ENCODE measurements at regions not wholly inside any gene's neighbourhood (a gene's known extent, or its start where the extent isn't known, plus 50 kb on each side); places are given as distances from the start of the nearest gene placed in this dataset.

GRCh38 chr16:60110531-60110930, 1376.4 kb upstream of the GOT2 start:
- TF ChIP-seq CTCF (IDR thresholded peaks at IDR 0.05), result no peak
- TF ChIP-seq POLR2A (IDR thresholded peaks at IDR 0.05), result no peak
- DNase-seq (no peak), ATAC-seq (no peak)
- H3K27me3 ChIP-seq, result no peaks in the 10 kb centered on the region
- intact Hi-C loops (cut with DNase I), result no loop called here
- H3K4me1 ChIP-seq, result no peaks in the 10 kb centered on the region
- H3K36me3 ChIP-seq (replicated peaks in 1 of 2; ENCODE audit: insufficient read depth in 1 of 2, low read depth in 2 of 2), result no peaks in the 10 kb centered on the region
- no peaks in the 10 kb centered on the region for H3K9me3 ChIP-seq
- 47 to 48% methylated on average over 2 of the region's 2 CpGs for WGBS, 2 donors
- no peak overlapping the region for H3K4me3 ChIP-seq
- H3K27ac ChIP-seq, result no peak overlapping the region

- Histone ChIP-seq H3K4me3 (no peak overlapping the region), H3K27me3 (no peaks in the 10 kb centered on the region), H3K27ac (no peak overlapping the region), H3K4me1 (no peaks in the 10 kb centered on the region), H3K36me3 (replicated peaks in 1 of 2; ENCODE audit: insufficient read depth in 1 of 2, low read depth in 2 of 2) (no peaks in the 10 kb centered on the region), H3K9me3 (no peaks in the 10 kb centered on the region)
- intact Hi-C loops (cut with DNase I), result no loop called here
- no peak for DNase-seq
- TF ChIP-seq POLR2A (IDR thresholded peaks at IDR 0.05), result no peak
- TF ChIP-seq CTCF (IDR thresholded peaks at IDR 0.05), result no peak
- WGBS, 2 donors, result 55 to 58% methylated on average over 4 of the region's 4 CpGs
- ATAC-seq, result no peak
Measured at GRCh38 chr16:60107871-60108270, 1373.8 kb upstream of the GOT2 start.

- Histone ChIP-seq H3K9me3 (no peaks in the 10 kb centered on the region), H3K4me1 (no peaks in the 10 kb centered on the region), H3K27ac (no peak overlapping the region), H3K4me3 (no peak overlapping the region), H3K36me3 (replicated peaks in 1 of 2; ENCODE audit: insufficient read depth in 1 of 2, low read depth in 2 of 2) (no peaks in the 10 kb centered on the region), H3K27me3 (no peaks in the 10 kb centered on the region)
- intact Hi-C loops (cut with DNase I), result no loop called here
- TF ChIP-seq CTCF (IDR thresholded peaks at IDR 0.05) (no peak), POLR2A (IDR thresholded peaks at IDR 0.05) (no peak)
- 68 to 80% methylated on average over 3 of the region's 3 CpGs for WGBS, 2 donors
- ATAC-seq, result no peak
- no peak for DNase-seq
Measured at GRCh38 chr16:60107437-60107836, 1373.3 kb upstream of the GOT2 start.

GRCh38 chr16:60100371-60100770, 1366.3 kb upstream of the GOT2 start:
- no peak for DNase-seq
- TF ChIP-seq CTCF (IDR thresholded peaks at IDR 0.05) (no peak), POLR2A (IDR thresholded peaks at IDR 0.05) (no peak)
- Histone ChIP-seq H3K27ac (no peak overlapping the region), H3K27me3 (no peaks in the 10 kb centered on the region), H3K36me3 (replicated peaks in 1 of 2; ENCODE audit: insufficient read depth in 1 of 2, low read depth in 2 of 2) (no peaks in the 10 kb centered on the region), H3K4me3 (no peak overlapping the region), H3K9me3 (no peaks in the 10 kb centered on the region), H3K4me1 (no peaks in the 10 kb centered on the region)
- intact Hi-C loops (cut with DNase I), result no loop called here
- WGBS, 2 donors, result 29 to 71% methylated on average over 1 of the region's 1 CpG
- ATAC-seq, result no peak

GRCh38 chr16:60091529-60091928, 1357.4 kb upstream of the GOT2 start:
- Histone ChIP-seq H3K9me3 (no peaks in the 10 kb centered on the region), H3K4me3 (no peak overlapping the region), H3K4me1 (no peaks in the 10 kb centered on the region), H3K27me3 (no peaks in the 10 kb centered on the region), H3K36me3 (replicated peaks in 1 of 2; ENCODE audit: insufficient read depth in 1 of 2, low read depth in 2 of 2) (no peaks in the 10 kb centered on the region), H3K27ac (no peak overlapping the region)
- WGBS, 2 donors, result 46 to 57% methylated on average over 3 of the region's 3 CpGs
- no peak for DNase-seq
- no peak for TF ChIP-seq POLR2A (IDR thresholded peaks at IDR 0.05)
- TF ChIP-seq CTCF (IDR thresholded peaks at IDR 0.05), result no peak
- no peak for ATAC-seq
- intact Hi-C loops (cut with DNase I), result no loop called here
